Left ventricle myocardium inferior (tissue), 1 donor: ENCODE measurements at regions not wholly inside any gene's neighbourhood (a gene's known extent, or its start where the extent isn't known, plus 50 kb on each side); places are given as distances from the start of the nearest gene placed in this dataset.

Experiments used
- DNase-seq: peaks from one replicate; pipeline ENCODE4 v3.0.0-alpha.2; 2020
- H3K27ac ChIP-seq: fragments of 200-600 bp; replicated peaks from 2 replicates; pipeline ENCODE4 v1.8.0; 2021
- H3K27me3 ChIP-seq: fragments of 200-600 bp; 2 replicates; pipeline ENCODE4 v1.8.0; 2021; ENCODE audit warnings: low read depth
- H3K36me3 ChIP-seq: fragments of 200-600 bp; 2 replicates; pipeline ENCODE4 v1.8.0; 2021
- H3K4me1 ChIP-seq: fragments of 200-600 bp; 2 replicates; pipeline ENCODE4 v1.8.0; 2021
- H3K4me3 ChIP-seq: fragments of 200-600 bp; 2 replicates; pipeline ENCODE4 v1.8.0; 2021; ENCODE audit warnings: mild to moderate bottlenecking, moderate library complexity
- H3K9me3 ChIP-seq: fragments of 200-600 bp; replicated peaks from 2 replicates; pipeline ENCODE4 v1.8.0; 2021
- CTCF ChIP-seq: fragments of 200-600 bp; IDR thresholded peaks from 2 replicates; pipeline ENCODE4 v1.8.0; 2021; ENCODE audit warnings: antibody characterized with exemption, mild to moderate bottlenecking, borderline replicate concordance
- intact Hi-C: fragments of 100-400 bp; cut with micrococcal nuclease; formaldehyde crosslinking; loops from one replicate; pipeline ENCODE4 v1.11.0; 2022
- donor health status: DM: no; HTN: yes; CAD: no; lungs with severe emphysema.

DNA sequence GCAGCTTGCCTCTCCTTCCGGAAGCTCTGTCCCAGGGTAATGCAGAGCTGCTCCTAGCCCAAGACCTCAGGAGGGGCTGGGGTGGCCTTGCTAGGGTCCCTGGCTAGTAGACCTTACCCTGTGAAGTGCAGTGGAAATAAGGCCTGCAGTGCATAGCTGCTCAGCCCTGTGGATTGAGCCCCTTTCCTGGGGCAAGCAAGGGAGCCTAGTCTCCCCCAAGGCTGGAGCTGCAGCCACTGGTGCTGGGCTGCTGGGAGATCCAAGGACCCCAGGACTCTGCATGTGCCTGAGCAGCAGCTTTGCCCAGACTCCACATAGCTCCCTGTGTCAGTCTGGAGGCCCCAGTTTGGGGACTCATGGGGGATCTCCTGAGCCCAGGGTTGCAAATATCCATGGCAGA, 57.9 kb downstream of the FANCF start:
- Histone ChIP-seq H3K27ac (no peak overlapping the region), H3K4me1 (no peaks in the 10 kb centered on the region), H3K36me3 (no peaks in the 10 kb centered on the region), H3K9me3 (peaks cover 8% of the 10 kb centered on the region), H3K4me3 (no peak overlapping the region), H3K27me3 (peaks cover 12% of the 10 kb centered on the region)
- no peak for TF ChIP-seq CTCF
- intact Hi-C loops: no loop called here
- no peak for DNase-seq

- peaks cover 12% of the 10 kb centered on the region for H3K27me3 ChIP-seq
- H3K36me3 ChIP-seq: no peaks in the 10 kb centered on the region
- no peak overlapping the region for H3K4me3 ChIP-seq
- H3K4me1 ChIP-seq: no peaks in the 10 kb centered on the region
- H3K9me3 ChIP-seq: peaks cover 8% of the 10 kb centered on the region
- intact Hi-C loops: no loop called here
- no peak for TF ChIP-seq CTCF
- no peak for DNase-seq
- H3K27ac ChIP-seq: no peak overlapping the region
These were observed 59.3 kb downstream of the FANCF start for GRCh38 chr11:22566293-22566692.

- Histone ChIP-seq H3K36me3 (no peaks in the 10 kb centered on the region), H3K4me3 (no peak overlapping the region), H3K27ac (no peak overlapping the region), H3K4me1 (no peaks in the 10 kb centered on the region), H3K27me3 (no peaks in the 10 kb centered on the region), H3K9me3 (peaks cover 8% of the 10 kb centered on the region)
- no peak for TF ChIP-seq CTCF
- intact Hi-C loops: no loop called here
- no peak for DNase-seq
These were observed 64.3 kb downstream of the FANCF start for GRCh38 chr11:22561283-22561682.

DNA sequence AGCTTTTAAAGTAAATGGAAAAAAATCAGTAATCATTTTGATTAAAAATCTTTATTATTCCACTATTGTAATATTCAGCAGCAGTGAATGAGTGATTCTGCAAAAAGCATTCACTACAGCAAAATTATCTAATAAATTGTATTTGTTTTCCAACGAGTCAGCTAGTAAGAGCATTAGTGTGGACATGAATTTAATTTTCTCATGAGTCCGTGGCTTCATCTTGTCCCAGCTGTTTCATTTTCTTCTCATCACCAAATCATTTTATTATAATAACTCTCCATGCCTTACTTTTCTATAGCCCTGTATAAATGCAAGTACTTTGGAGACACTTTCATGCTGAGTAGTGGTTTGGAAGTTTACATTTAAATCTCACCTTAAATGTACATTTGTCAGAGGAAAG, 66.2 kb downstream of the FANCF start:
- Histone ChIP-seq H3K36me3 (no peaks in the 10 kb centered on the region), H3K4me1 (no peaks in the 10 kb centered on the region), H3K27ac (no peak overlapping the region), H3K9me3 (peaks cover 7% of the 10 kb centered on the region), H3K27me3 (no peaks in the 10 kb centered on the region), H3K4me3 (no peak overlapping the region)
- TF ChIP-seq CTCF: no peak
- no peak for DNase-seq
- intact Hi-C loops: no loop called here

- DNase-seq: no peak
- no peaks in the 10 kb centered on the region for H3K27me3 ChIP-seq
- H3K4me1 ChIP-seq: no peaks in the 10 kb centered on the region
- no peak overlapping the region for H3K4me3 ChIP-seq
- no peak overlapping the region for H3K27ac ChIP-seq
- no peak for TF ChIP-seq CTCF
- intact Hi-C loops: no loop called here
- no peaks in the 10 kb centered on the region for H3K9me3 ChIP-seq
- no peaks in the 10 kb centered on the region for H3K36me3 ChIP-seq
These were observed 67.0 kb downstream of the FANCF start for GRCh38 chr11:22558664-22559063.

DNA sequence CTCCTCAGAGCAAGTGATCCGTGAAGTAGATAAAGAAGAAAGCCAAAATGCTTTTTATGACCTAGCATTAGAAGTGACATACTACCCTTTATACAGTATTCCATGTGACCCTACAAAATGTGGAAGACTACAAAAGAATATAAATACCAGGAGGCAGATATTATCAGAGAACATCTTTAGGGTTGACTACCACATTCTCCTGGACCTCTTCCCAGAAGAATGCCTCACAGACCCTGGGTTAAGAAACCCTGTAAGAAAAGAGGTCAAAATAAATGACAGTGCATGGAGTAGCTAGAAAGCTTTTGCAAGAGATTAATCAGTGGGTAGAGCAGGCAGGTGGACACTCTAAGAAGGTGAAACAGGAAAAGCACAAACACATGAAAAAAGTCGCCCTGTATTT, 69.2 kb downstream of the FANCF start:
- H3K27ac ChIP-seq: no peak overlapping the region
- no peak for DNase-seq
- peaks cover 3% of the 10 kb centered on the region for H3K27me3 ChIP-seq
- no peak for TF ChIP-seq CTCF
- intact Hi-C loops: no loop called here
- no peaks in the 10 kb centered on the region for H3K9me3 ChIP-seq
- H3K36me3 ChIP-seq: no peaks in the 10 kb centered on the region
- no peak overlapping the region for H3K4me3 ChIP-seq
- no peaks in the 10 kb centered on the region for H3K4me1 ChIP-seq
